Activated naive CD4-positive, alpha-beta T cell treated with anti-CD3 and anti-CD28 coated beads, Interleukin-2, amount 50 U/mL, for 24 hours (primary cell): ENCODE measurements at regions not wholly inside any gene's neighbourhood (a gene's known extent, or its start where the extent isn't known, plus 50 kb on each side); places are given as distances from the start of the nearest gene placed in this dataset.
"Not testable (repeated sequence)": the region's sequence is repeated elsewhere in the genome, so short reads cannot be mapped to it uniquely, and the experiment has no call there.

Source experiments
- H3K27ac Mint-ChIP-seq: one replicate; pipeline ENCODE4 v1.8.0; 2021; ENCODE audit warnings: mild to moderate bottlenecking, mixed read lengths
- H3K27me3 Mint-ChIP-seq: one replicate; pipeline ENCODE4 v1.8.0; 2021; ENCODE audit warnings: mixed read lengths
- H3K36me3 Mint-ChIP-seq: one replicate; pipeline ENCODE4 v1.8.0; 2021; ENCODE audit warnings: mixed read lengths
- H3K4me1 Mint-ChIP-seq: one replicate; pipeline ENCODE4 v1.8.0; 2021; ENCODE audit warnings: mixed read lengths
- H3K4me3 Mint-ChIP-seq: one replicate; pipeline ENCODE4 v1.8.0; 2021; ENCODE audit warnings: mild to moderate bottlenecking, mixed read lengths
- H3K9me3 Mint-ChIP-seq: one replicate; pipeline ENCODE4 v1.8.0; 2021; ENCODE audit warnings: mixed read lengths

DNA sequence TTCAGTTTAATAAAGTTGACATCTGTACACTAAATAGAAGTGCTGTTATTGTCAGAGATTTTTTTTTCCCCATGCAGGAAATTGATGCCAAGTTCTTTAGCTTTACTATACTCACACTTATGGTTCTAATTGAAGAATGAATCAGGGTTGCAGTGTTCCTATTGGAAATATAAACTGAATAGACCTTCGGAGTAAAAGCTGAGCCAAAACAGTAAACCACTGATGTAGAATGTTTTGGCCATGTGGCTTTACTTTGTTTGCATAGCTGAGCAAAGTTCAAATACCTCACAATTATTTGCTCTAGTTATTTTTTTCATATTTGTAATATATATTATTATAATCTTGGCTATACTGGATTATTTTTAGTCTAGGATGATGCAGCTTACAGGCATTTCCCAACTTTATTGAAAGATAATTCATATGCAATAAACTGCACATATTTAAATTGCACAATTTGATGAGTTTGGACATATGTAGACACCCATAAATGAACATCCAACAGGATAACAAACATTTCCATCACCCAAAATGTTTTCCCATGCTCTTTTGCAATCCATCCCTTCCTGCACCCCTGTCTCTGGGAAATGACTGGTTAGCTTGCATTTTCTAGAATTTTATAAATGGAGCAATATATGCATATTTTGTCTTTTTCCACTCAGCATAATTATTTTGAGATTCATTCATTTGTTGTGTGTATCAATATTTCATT is 105.8 kb upstream of the NOX3 start:
- H3K4me3 Mint-ChIP-seq = no peak overlapping the region
- no peak overlapping the region for H3K27ac Mint-ChIP-seq

DNA sequence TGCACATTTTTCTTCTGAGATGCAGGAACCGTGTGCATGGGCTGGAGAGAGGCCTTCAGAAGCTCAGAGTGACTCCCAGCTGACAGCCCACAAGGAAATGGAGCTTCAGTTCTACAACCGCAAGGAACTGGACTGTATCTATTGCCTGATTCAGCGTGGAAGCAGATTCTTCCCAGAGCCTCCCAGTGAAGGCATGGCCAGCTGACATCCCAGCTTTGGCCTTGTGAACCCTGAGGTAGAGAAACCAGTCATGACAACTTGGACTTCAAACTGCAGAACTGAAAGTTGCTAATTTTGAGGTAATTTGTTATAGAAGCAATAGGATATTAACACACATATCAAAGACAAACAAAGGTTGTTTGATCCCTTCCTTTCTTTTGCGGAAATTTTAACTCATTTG is 94.3 kb upstream of the NOX3 start:
- Mint-ChIP-seq H3K4me3 (no peak overlapping the region), H3K27ac (no peak overlapping the region), H3K9me3 (no peaks in the 10 kb centered on the region), H3K36me3 (no peaks in the 10 kb centered on the region), H3K27me3 (no peaks in the 10 kb centered on the region), H3K4me1 (no peaks in the 10 kb centered on the region)

More for the DNA sequence above, 105.8 kb upstream of the NOX3 start:
- no peaks in the 10 kb centered on the region for H3K36me3 Mint-ChIP-seq
- H3K4me1 Mint-ChIP-seq = no peaks in the 10 kb centered on the region
- peaks cover 5% of the 10 kb centered on the region for H3K27me3 Mint-ChIP-seq
- H3K9me3 Mint-ChIP-seq = no peaks in the 10 kb centered on the region

DNA sequence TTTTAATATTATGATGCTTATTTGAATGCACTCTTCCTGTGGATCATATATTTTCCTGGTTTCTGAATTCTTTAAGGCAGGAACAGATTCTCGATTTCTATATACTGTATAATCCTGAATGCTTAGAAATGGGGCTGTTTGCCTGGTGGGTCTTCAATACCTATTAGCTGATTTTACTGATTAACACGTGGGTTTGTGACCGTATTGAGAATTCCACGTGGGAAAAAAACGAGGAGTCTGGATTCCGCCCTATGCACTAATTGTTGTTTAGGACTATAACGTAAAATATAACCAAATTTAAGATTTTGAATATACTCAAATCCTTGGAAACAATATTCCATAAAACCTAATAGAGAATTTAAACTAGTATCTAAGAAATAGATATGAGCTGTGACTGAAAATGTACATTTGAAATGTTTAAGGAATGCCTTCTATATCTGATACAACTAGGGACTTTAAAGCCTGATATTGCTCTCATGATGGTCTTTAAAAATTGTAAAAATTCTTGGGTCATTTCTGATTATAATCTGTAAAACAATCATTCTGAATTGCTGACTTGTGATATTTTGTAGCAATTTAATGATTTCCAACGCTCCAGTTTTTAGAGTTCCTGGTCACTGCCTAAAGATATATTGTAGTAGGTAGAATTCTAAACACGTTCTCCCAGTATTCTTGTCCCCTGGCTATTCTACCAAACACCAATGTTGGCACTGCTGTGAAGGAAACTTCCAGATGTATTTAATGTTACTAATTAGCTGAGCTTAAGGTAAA is 93.6 kb upstream of the NOX3 start:
- Mint-ChIP-seq H3K4me1 (peaks cover under 1% of the 10 kb centered on the region), H3K36me3 (no peaks in the 10 kb centered on the region), H3K27ac (no peak overlapping the region), H3K4me3 (no peak overlapping the region), H3K9me3 (no peaks in the 10 kb centered on the region), H3K27me3 (no peaks in the 10 kb centered on the region)

DNA sequence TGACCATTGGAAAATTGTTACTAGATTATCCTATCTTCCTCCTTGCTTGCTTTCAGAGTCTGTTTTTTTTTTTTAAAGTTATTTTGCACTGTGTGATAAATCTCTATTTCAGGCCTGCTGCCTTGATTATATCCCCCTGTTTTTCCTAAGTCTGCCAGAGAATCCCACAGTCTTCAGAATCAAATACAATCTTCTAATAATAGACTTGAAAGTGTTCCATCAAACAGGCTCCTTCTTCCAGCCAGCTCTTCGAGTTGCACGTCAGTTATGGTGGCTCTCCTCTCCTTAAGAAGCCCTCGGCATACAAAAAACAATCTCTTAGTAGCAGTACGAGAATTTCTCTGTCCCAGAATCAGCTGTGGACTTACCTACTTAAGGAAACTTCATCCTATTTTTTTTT is 92.9 kb upstream of the NOX3 start:
- H3K4me3 Mint-ChIP-seq = no peak overlapping the region

DNA sequence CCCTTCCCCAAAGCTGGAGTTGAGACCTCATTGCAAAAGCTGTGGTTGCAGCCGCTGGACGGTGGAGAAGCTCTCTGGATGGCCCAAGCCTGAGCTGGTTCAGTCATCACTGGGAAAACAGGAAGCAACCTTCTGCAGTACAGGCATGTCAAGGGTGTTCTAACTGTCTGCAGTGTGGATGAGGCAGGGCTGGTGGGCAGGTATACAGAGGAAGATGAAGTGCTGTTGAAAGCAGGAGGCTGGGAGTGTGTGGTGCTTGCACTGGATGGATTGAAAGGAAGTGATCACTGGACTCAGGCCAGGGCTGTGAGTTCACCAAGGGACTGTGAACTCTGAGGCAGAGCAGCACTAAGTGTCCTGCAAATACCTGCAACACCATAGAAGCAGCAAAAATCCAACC is 89.0 kb upstream of the NOX3 start:
- Mint-ChIP-seq H3K36me3 (no peaks in the 10 kb centered on the region), H3K9me3 (no peaks in the 10 kb centered on the region), H3K27me3 (no peaks in the 10 kb centered on the region), H3K4me3 (no peak overlapping the region), H3K27ac (no peak overlapping the region), H3K4me1 (peaks cover 12% of the 10 kb centered on the region)

More for the DNA sequence above, 92.9 kb upstream of the NOX3 start:
- H3K36me3 Mint-ChIP-seq = no peaks in the 10 kb centered on the region
- no peak overlapping the region for H3K27ac Mint-ChIP-seq
- no peaks in the 10 kb centered on the region for H3K27me3 Mint-ChIP-seq
- peaks cover 7% of the 10 kb centered on the region for H3K4me1 Mint-ChIP-seq
- H3K9me3 Mint-ChIP-seq = no peaks in the 10 kb centered on the region

DNA sequence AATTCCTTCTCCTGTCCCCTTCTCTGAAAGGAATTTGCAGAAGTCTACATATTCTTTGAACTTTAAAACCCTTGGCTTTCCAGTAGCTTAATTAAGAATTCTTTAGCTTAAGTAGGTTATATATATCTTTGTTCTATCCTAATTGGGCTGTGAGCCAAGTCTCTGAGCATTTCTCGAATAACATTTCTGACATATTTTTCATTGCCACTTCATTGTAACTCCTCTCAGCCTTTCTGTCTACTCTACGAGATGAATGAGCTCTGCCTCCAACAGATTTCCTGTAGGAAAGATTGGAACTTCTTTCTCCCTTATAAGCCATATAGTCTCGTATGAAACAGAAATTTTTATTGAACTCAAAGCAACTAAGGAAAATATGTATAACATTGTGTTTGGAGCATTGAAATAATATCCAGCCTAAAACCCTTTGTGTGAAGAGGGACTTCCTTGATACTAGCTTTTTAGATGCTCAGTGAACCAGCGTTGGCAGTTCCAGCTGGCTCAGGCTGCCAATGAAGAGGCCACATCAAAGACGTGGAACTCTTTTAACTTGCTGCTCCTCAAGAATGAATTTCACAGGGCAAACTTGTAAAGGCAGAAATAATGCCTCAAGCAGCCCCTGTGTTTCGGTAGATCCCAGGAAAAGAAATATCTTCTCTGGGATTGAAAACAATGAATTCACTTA is 87.7 kb upstream of the NOX3 start:
- Mint-ChIP-seq H3K27me3 (peaks cover 1% of the 10 kb centered on the region), H3K27ac (no peak overlapping the region), H3K9me3 (no peaks in the 10 kb centered on the region), H3K4me3 (no peak overlapping the region), H3K4me1 (peaks cover 12% of the 10 kb centered on the region), H3K36me3 (no peaks in the 10 kb centered on the region)

DNA sequence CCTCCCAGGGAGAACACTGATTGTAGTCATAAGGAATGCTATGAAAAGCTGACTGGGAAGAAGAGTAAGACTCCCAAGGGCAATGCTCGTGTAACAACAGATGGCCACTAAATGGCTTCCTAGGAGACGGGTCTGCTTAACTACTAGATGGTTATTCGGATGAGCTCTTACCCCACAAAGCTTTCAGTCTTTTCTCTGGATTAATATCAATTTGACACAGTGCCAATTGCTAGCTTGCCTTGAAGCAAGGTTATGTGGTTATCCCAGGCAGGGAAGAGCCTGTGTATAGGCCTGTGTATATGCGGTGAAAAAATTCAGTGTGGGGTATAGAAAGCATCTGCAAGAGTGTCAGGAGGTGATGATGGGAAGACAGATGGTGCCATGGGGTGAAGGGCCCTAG is 86.4 kb upstream of the NOX3 start:
- H3K4me3 Mint-ChIP-seq = no peak overlapping the region
- H3K4me1 Mint-ChIP-seq = peaks cover 12% of the 10 kb centered on the region
- H3K27me3 Mint-ChIP-seq = peaks cover 1% of the 10 kb centered on the region
- no peak overlapping the region for H3K27ac Mint-ChIP-seq
- H3K9me3 Mint-ChIP-seq = no peaks in the 10 kb centered on the region
- H3K36me3 Mint-ChIP-seq = no peaks in the 10 kb centered on the region

DNA sequence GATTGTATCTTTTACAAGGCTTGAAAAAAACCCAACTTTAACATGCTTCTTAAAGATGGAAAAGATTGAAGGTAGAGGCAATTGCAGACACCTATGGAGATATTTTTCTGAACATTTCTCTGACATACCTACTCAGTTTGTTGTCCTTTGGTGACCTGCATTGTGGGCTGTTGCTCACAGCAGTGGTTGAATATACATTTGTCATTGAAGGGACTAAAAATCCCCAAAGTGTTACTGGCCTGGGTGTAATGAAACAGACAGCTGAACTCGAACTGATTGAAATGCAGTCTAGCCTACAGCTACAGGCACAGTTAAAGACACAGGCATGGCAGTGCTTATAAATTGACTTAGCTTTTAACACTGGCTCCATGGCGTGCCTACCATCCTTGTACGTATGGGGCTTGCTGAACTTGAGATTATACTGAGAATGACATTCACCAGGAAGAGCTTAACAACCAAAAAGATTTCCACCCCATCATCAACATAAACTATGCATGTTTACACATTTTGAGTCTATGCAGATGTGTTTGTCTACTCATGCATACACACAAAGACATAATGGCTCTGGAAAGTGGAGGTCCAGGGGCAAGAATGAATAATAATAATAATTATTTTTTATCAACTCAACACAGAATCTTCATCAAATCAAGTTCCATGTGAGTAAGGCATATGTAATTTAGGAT is 83.2 kb upstream of the NOX3 start:
- no peaks in the 10 kb centered on the region for H3K9me3 Mint-ChIP-seq
- H3K36me3 Mint-ChIP-seq = no peaks in the 10 kb centered on the region
- H3K4me1 Mint-ChIP-seq = peaks cover 8% of the 10 kb centered on the region
- no peak overlapping the region for H3K4me3 Mint-ChIP-seq
- H3K27me3 Mint-ChIP-seq = peaks cover 2% of the 10 kb centered on the region
- H3K27ac Mint-ChIP-seq = no peak overlapping the region

DNA sequence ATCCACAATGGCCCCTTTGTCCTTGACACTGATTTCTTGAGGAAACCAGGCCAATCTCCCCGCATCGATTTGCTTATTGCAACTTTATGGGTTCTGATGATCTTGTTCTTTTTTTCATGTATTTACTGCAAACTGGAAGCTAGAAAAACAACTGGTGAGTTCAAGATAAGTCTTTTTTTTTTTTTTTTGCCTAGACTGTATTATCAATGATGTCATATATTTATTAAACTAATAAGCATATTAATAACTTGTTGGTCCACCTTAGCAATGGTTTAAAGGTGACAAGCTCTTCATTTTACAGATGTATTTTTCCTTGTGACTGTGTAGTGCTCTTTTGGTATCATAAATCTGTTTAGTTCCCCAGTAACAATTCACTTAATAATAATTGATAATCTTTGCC is 79.0 kb upstream of the NOX3 start:
- Mint-ChIP-seq H3K4me3 (no peak overlapping the region), H3K27me3 (peaks cover 2% of the 10 kb centered on the region), H3K9me3 (peaks cover 6% of the 10 kb centered on the region), H3K4me1 (peaks cover 4% of the 10 kb centered on the region), H3K36me3 (no peaks in the 10 kb centered on the region), H3K27ac (no peak overlapping the region)

DNA sequence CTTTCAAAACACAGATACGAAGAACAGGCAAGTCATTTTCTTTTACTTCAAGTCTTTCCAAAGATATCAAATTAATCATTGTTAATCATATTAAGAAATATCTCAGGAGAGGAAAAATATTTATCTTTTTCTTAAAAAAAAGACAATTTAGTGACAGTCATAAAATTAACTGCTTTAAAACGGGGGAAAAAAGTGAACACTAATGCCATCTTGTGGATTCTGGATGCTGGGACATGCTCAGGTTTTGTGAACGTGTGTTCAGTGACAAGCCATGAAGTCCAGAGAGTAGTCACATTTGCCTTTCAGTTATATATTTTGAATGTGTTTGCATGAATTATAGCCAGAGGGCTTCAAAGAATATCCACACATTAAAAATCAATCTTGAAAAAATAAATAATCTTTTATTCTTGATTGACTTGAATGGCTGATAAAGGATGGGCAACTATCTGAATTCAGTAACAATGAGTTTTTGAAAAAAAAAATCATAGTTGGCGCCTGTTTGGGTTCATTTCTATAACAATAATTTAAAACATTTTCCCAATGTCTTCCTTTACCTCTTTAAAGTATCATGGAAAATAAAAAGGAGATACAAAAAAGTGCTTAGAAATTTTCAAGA is 74.7 kb upstream of the NOX3 start:
- H3K9me3 Mint-ChIP-seq = peaks cover 6% of the 10 kb centered on the region
- H3K27me3 Mint-ChIP-seq = no peaks in the 10 kb centered on the region
- H3K4me3 Mint-ChIP-seq = no peak overlapping the region
- no peak overlapping the region for H3K27ac Mint-ChIP-seq
- no peaks in the 10 kb centered on the region for H3K36me3 Mint-ChIP-seq
- H3K4me1 Mint-ChIP-seq = peaks cover 13% of the 10 kb centered on the region

DNA sequence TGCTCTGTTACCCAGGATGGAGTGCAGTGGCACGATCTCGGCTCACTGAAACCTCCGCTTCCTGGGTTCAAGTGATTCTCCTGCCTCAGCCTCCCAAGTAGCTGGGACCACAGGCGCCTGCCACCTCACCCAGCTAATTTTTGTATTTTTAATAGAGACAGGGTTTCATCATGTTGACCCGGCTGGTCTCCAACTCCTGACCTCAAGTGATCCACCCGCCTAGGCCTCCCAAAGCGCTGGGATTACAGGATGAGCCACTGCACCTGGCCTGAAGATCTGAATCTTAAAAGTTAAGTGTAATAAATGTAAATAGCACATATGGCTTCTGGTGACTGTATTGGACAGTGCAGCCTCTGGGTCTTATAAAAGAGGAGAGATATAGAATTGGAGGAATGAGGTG is 74.2 kb upstream of the NOX3 start:
- H3K36me3 Mint-ChIP-seq, H3K27ac Mint-ChIP-seq, H3K27me3 Mint-ChIP-seq, H3K9me3 Mint-ChIP-seq, H3K4me3 Mint-ChIP-seq: not testable (repeated sequence)
- H3K4me1 Mint-ChIP-seq = peaks cover 13% of the 10 kb centered on the region

DNA sequence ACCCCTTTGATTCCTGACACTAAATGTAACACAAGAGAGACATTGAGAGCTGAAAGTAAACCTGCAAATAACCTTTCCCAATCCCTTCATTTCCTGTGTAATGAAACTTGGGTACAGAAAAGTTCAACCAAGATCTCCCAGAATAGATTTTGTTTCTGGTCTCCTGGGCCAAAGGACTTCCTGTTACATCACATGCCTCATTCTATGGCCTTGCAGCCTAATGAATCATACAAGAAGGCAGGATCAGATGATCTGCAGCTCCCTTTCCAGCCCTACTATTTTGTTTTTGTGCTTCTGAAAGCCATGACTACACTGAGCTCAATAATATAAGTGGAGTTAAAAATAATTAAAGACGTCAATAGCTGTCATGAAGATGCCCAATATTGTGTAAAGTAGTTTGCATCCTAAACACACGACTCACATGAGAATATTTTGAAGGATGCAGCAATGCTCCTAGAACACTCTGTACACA is 73.4 kb upstream of the NOX3 start:
- Mint-ChIP-seq H3K36me3 (no peaks in the 10 kb centered on the region), H3K27me3 (no peaks in the 10 kb centered on the region), H3K27ac (peak overlapping the region; percentile 31), H3K4me3 (no peak overlapping the region), H3K4me1 (peaks cover 19% of the 10 kb centered on the region), H3K9me3 (peaks cover 6% of the 10 kb centered on the region)

DNA sequence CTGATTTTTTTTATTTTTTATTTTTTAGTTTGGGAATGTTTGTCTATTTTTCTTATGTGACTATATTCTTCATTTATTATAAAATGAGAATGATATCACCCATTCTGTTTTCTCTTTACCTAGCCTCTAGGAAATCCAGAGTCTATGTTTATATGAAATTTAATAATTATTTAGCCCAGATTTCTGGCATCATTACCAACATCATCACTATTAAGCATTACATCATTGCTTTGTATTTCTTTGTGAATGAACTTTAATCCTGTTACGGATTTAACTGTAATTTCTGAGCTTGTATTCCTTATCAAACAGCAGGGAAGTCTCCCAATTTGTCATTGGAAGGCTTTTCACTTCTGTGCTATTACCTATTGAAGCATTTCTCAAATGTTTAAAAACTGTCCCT is 72.7 kb upstream of the NOX3 start:
- Mint-ChIP-seq H3K9me3 (peaks cover 5% of the 10 kb centered on the region), H3K4me3 (no peak overlapping the region), H3K27me3 (no peaks in the 10 kb centered on the region), H3K36me3 (no peaks in the 10 kb centered on the region), H3K4me1 (peaks cover 24% of the 10 kb centered on the region), H3K27ac (no peak overlapping the region)

DNA sequence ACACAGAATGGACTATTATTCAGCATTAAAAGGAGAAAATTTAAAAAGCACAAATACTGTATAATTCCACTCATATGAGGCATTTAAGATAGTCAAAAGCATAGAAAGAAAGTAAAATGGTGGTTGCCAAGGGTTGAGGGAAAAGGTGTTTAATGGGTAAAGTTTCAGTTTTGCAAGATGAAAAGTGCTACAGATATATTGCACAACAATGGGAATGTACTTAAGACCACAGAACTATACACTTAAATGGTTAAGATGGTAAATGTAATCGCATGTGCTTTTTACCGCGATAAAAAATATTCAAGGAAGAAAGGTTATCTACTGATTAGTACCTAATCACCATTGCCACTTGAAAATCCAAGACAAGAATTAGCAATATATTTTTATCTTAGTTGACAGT is 71.8 kb upstream of the NOX3 start:
- H3K4me3 Mint-ChIP-seq = no peak overlapping the region
- H3K27ac Mint-ChIP-seq = no peak overlapping the region
- peaks cover 29% of the 10 kb centered on the region for H3K4me1 Mint-ChIP-seq
- H3K36me3 Mint-ChIP-seq = no peaks in the 10 kb centered on the region
- peaks cover 5% of the 10 kb centered on the region for H3K9me3 Mint-ChIP-seq
- H3K27me3 Mint-ChIP-seq = no peaks in the 10 kb centered on the region
